ENCODE measurements at regions not wholly inside any gene's neighbourhood (a gene's known extent, or its start where the extent isn't known, plus 50 kb on each side); places are given as distances from the start of the nearest gene placed in this dataset.
"Not testable (repeated sequence)": the region's sequence is repeated elsewhere in the genome, so short reads cannot be mapped to it uniquely, and the experiment has no call there.

GRCh38 chr22:22822106-22822505 lies 65.5 kb upstream of the IGLL5 start:
- no peak for DNase-seq (ENCODE audit: low read depth)

GRCh38 chr22:22822553-22822952 lies 65.1 kb upstream of the IGLL5 start:
- DNase-seq (ENCODE audit: low read depth), result not testable (repeated sequence)

- no peak for DNase-seq (ENCODE audit: low read depth)
Measured at GRCh38 chr22:22823131-22823810, 64.3 kb upstream of the IGLL5 start.

GRCh38 chr22:22824340-22825212 lies 63.0 kb upstream of the IGLL5 start:
- DNase-seq (ENCODE audit: low read depth), result no peak

- DNase-seq (ENCODE audit: low read depth), result no peak
Measured at GRCh38 chr22:22825213-22825593, 62.4 kb upstream of the IGLL5 start.

- no peak for DNase-seq (ENCODE audit: low read depth)
Measured at GRCh38 chr22:22827187-22827939, 60.3 kb upstream of the IGLL5 start.

- no peak for DNase-seq (ENCODE audit: low read depth)
Measured at GRCh38 chr22:22830193-22830592, 57.4 kb upstream of the IGLL5 start.

- no peak for DNase-seq (ENCODE audit: low read depth)
Measured at GRCh38 chr22:22830957-22831688, 56.5 kb upstream of the IGLL5 start.

GRCh38 chr22:22833059-22833458 lies 54.6 kb upstream of the IGLL5 start:
- DNase-seq (ENCODE audit: low read depth), result no peak

GRCh38 chr22:22833488-22833887 lies 54.1 kb upstream of the IGLL5 start:
- no peak for DNase-seq (ENCODE audit: low read depth)

GRCh38 chr22:22834204-22834603 lies 53.4 kb upstream of the IGLL5 start:
- DNase-seq (ENCODE audit: low read depth), result no peak

GRCh38 chr22:22834783-22835182 lies 52.8 kb upstream of the IGLL5 start:
- DNase-seq (ENCODE audit: low read depth), result no peak

- no peak for DNase-seq (ENCODE audit: low read depth)
Measured at GRCh38 chr22:22835242-22835641, 52.4 kb upstream of the IGLL5 start.

- no peak for DNase-seq (ENCODE audit: low read depth)
Measured at GRCh38 chr22:22835771-22836291, 51.8 kb upstream of the IGLL5 start.

- DNase-seq (ENCODE audit: low read depth), result peak; percentile 22
Measured at GRCh38 chr22:22836635-22837034, 51.0 kb upstream of the IGLL5 start.
